ENCODE measurements at regions not wholly inside any gene's neighbourhood (a gene's known extent, or its start where the extent isn't known, plus 50 kb on each side); places are given as distances from the start of the nearest gene placed in this dataset.
"Not testable (repeated sequence)": the region's sequence is repeated elsewhere in the genome, so short reads cannot be mapped to it uniquely, and the experiment has no call there.

- peak; percentile 84 for DNase-seq
- H3K27me3 ChIP-seq (replicated peaks): no peaks in the 10 kb centered on the region
- TF ChIP-seq CTCF (IDR thresholded peaks at IDR 0.05; ENCODE audit: low read depth, low read length, missing control alignments): no peak
- no peaks in the 10 kb centered on the region for H3K36me3 ChIP-seq (replicated peaks)
- H3K4me3 ChIP-seq (ENCODE audit: low read depth, low read length): no peak overlapping the region
- peak overlapping the region; percentile 45 for H3K27ac ChIP-seq
- in situ Hi-C loops (cut with HindIII; ENCODE audit: low pct_ligation_motif_present, low sequenced_read_pairs): no loop called here
Measured at GRCh38 chr11:103806130-103806895, 230.1 kb upstream of the DDI1 start.

- in situ Hi-C loops (cut with HindIII; ENCODE audit: low pct_ligation_motif_present, low sequenced_read_pairs): no loop called here
- TF ChIP-seq CTCF (IDR thresholded peaks at IDR 0.05; ENCODE audit: low read depth, low read length, missing control alignments): no peak
- no peak overlapping the region for H3K4me3 ChIP-seq (ENCODE audit: low read depth, low read length)
- H3K27me3 ChIP-seq (replicated peaks): no peaks in the 10 kb centered on the region
- no peaks in the 10 kb centered on the region for H3K36me3 ChIP-seq (replicated peaks)
- DNase-seq: no peak
- H3K27ac ChIP-seq: no peak overlapping the region
Measured at GRCh38 chr11:103807806-103808205, 228.6 kb upstream of the DDI1 start.

GRCh38 chr11:103808252-103808651, 228.2 kb upstream of the DDI1 start:
- no peak for DNase-seq
- Histone ChIP-seq H3K27ac (no peak overlapping the region), H3K4me3 (ENCODE audit: low read depth, low read length) (no peak overlapping the region), H3K36me3 (replicated peaks) (no peaks in the 10 kb centered on the region), H3K27me3 (replicated peaks) (no peaks in the 10 kb centered on the region)
- in situ Hi-C loops (cut with HindIII; ENCODE audit: low pct_ligation_motif_present, low sequenced_read_pairs): no loop called here
- no peak for TF ChIP-seq CTCF (IDR thresholded peaks at IDR 0.05; ENCODE audit: low read depth, low read length, missing control alignments)

- H3K4me3 ChIP-seq (ENCODE audit: low read depth, low read length): no peak overlapping the region
- TF ChIP-seq CTCF (IDR thresholded peaks at IDR 0.05; ENCODE audit: low read depth, low read length, missing control alignments): no peak
- DNase-seq: no peak
- H3K27me3 ChIP-seq (replicated peaks): no peaks in the 10 kb centered on the region
- in situ Hi-C loops (cut with HindIII; ENCODE audit: low pct_ligation_motif_present, low sequenced_read_pairs): no loop called here
- no peaks in the 10 kb centered on the region for H3K36me3 ChIP-seq (replicated peaks)
- no peak overlapping the region for H3K27ac ChIP-seq
Measured at GRCh38 chr11:103811870-103812455, 224.5 kb upstream of the DDI1 start.

- no peaks in the 10 kb centered on the region for H3K27me3 ChIP-seq (replicated peaks)
- H3K27ac ChIP-seq: no peak overlapping the region
- in situ Hi-C loops (cut with HindIII; ENCODE audit: low pct_ligation_motif_present, low sequenced_read_pairs): no loop called here
- H3K4me3 ChIP-seq (ENCODE audit: low read depth, low read length): no peak overlapping the region
- H3K36me3 ChIP-seq (replicated peaks): no peaks in the 10 kb centered on the region
- no peak for TF ChIP-seq CTCF (IDR thresholded peaks at IDR 0.05; ENCODE audit: low read depth, low read length, missing control alignments)
- no peak for DNase-seq
Measured at GRCh38 chr11:103812680-103813079, 223.8 kb upstream of the DDI1 start.

GRCh38 chr11:103820345-103820744, 216.1 kb upstream of the DDI1 start:
- H3K27ac ChIP-seq; H3K4me3 ChIP-seq (ENCODE audit: low read depth, low read length); H3K36me3 ChIP-seq (replicated peaks); DNase-seq; in situ Hi-C loops (cut with HindIII; ENCODE audit: low pct_ligation_motif_present, low sequenced_read_pairs); H3K27me3 ChIP-seq (replicated peaks): not testable (repeated sequence)
